ENCODE measurements at regions not wholly inside any gene's neighbourhood (a gene's known extent, or its start where the extent isn't known, plus 50 kb on each side); places are given as distances from the start of the nearest gene placed in this dataset.
"Not testable (repeated sequence)": the region's sequence is repeated elsewhere in the genome, so short reads cannot be mapped to it uniquely, and the experiment has no call there.

DNA sequence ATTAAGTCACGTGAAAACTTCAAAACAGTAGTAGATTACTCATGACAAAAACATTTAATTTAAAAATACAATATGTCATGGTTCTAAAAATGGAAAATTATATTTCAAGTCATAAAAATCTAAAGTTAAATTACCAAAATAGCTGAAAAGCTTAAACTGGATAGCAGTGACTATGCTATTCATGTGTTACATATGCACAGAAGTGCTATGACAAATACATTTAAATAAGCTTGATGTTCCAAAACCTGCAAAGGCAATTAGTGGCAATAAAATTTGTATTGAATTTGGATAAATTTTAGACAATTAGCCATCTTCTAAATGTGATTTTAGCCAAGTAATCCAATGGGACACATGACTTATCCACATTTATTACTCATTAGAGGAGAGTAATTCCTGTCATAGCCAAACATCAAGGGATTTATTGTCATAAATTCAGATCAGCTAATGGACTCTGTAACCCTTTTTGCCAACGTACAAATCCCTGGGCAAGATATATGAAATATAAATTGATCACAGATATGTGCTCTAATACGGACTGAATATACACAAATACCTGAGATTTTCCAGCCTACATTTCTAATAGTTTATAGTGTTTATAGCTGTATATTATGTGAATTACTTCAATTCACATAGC, 419.4 kb downstream of the ISL1 start:
- FAIRE-seq (no peak), DNase-seq (ENCODE audit: insufficient read length, low spot score) (no peak)
- no peak for TF ChIP-seq POLR2A (IDR thresholded peaks at IDR 0.05; ENCODE audit: low read depth, low read length)
- TF ChIP-seq TAF1 (IDR thresholded peaks at IDR 0.05; ENCODE audit: low read depth, low read length) = no peak
- no peak for TF ChIP-seq PAX5 (IDR thresholded peaks at IDR 0.05; ENCODE audit: insufficient read depth, low read length, severe bottlenecking)
- no peak for TF ChIP-seq POU2F2 (IDR thresholded peaks at IDR 0.05; ENCODE audit: low read depth, low read length)
- no peak for TF ChIP-seq POLR2AphosphoS5 (IDR thresholded peaks at IDR 0.05; ENCODE audit: low read depth, low read length)
- no peak for TF ChIP-seq SPI1 (IDR thresholded peaks at IDR 0.05; ENCODE audit: low read depth, low read length)

GRCh38 chr5:51806677-51807076, 423.4 kb downstream of the ISL1 start:
- no peak for FAIRE-seq

GRCh38 chr5:51810592-51810991, 427.3 kb downstream of the ISL1 start:
- TF ChIP-seq POLR2A (IDR thresholded peaks at IDR 0.05; ENCODE audit: low read depth, low read length) = no peak
- TF ChIP-seq POLR2AphosphoS5 (IDR thresholded peaks at IDR 0.05; ENCODE audit: low read depth, low read length) = no peak
- no peak for TF ChIP-seq TAF1 (IDR thresholded peaks at IDR 0.05; ENCODE audit: low read depth, low read length)
- no peak for TF ChIP-seq POU2F2 (IDR thresholded peaks at IDR 0.05; ENCODE audit: low read depth, low read length)
- no peak for TF ChIP-seq SPI1 (IDR thresholded peaks at IDR 0.05; ENCODE audit: low read depth, low read length)
- no peak for TF ChIP-seq PAX5 (IDR thresholded peaks at IDR 0.05; ENCODE audit: insufficient read depth, low read length, severe bottlenecking)
- no peak for FAIRE-seq

More at GRCh38 chr5:51806677-51807076, 423.4 kb downstream of the ISL1 start:
- TF ChIP-seq POU2F2 (IDR thresholded peaks at IDR 0.05; ENCODE audit: low read depth, low read length) (no peak), POLR2AphosphoS5 (IDR thresholded peaks at IDR 0.05; ENCODE audit: low read depth, low read length) (no peak), POLR2A (IDR thresholded peaks at IDR 0.05; ENCODE audit: low read depth, low read length) (no peak), PAX5 (IDR thresholded peaks at IDR 0.05; ENCODE audit: insufficient read depth, low read length, severe bottlenecking) (no peak), SPI1 (IDR thresholded peaks at IDR 0.05; ENCODE audit: low read depth, low read length) (no peak), TAF1 (IDR thresholded peaks at IDR 0.05; ENCODE audit: low read depth, low read length) (no peak)
- DNase-seq (ENCODE audit: insufficient read length, low spot score) = no peak

GRCh38 chr5:51811883-51812471, 428.7 kb downstream of the ISL1 start:
- DNase-seq (ENCODE audit: insufficient read length, low spot score) (no peak), FAIRE-seq (no peak)
- TF ChIP-seq SPI1 (IDR thresholded peaks at IDR 0.05; ENCODE audit: low read depth, low read length) (no peak), PAX5 (IDR thresholded peaks at IDR 0.05; ENCODE audit: insufficient read depth, low read length, severe bottlenecking) (no peak), POLR2A (IDR thresholded peaks at IDR 0.05; ENCODE audit: low read depth, low read length) (no peak), TAF1 (IDR thresholded peaks at IDR 0.05; ENCODE audit: low read depth, low read length) (no peak), POLR2AphosphoS5 (IDR thresholded peaks at IDR 0.05; ENCODE audit: low read depth, low read length) (no peak), POU2F2 (IDR thresholded peaks at IDR 0.05; ENCODE audit: low read depth, low read length) (no peak)

More at GRCh38 chr5:51810592-51810991, 427.3 kb downstream of the ISL1 start:
- no peak for DNase-seq (ENCODE audit: insufficient read length, low spot score)

DNA sequence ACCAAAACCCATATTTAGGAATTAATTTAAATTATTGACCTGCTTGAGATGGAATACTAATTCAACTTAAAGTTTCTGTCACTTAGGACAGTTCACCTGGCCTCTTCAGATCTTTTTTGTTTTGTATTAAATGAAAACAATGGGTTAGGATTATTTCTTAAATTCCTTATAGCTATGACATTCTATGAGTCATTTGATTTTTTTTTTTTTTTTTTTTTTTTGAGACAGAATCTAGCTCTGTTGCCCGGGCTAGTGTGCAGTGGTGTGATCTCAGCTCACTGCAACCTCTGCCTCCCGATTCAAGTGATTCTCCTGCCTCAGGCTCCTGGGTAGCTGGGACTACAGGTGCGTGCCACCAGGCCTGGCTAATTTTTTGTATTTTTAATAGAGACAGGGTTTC, 431.6 kb downstream of the ISL1 start:
- FAIRE-seq; DNase-seq (ENCODE audit: insufficient read length, low spot score): not testable (repeated sequence)

- FAIRE-seq (no peak), DNase-seq (ENCODE audit: insufficient read length, low spot score) (no peak)
- TF ChIP-seq TAF1 (IDR thresholded peaks at IDR 0.05; ENCODE audit: low read depth, low read length) (no peak), POU2F2 (IDR thresholded peaks at IDR 0.05; ENCODE audit: low read depth, low read length) (no peak), POLR2AphosphoS5 (IDR thresholded peaks at IDR 0.05; ENCODE audit: low read depth, low read length) (no peak), PAX5 (IDR thresholded peaks at IDR 0.05; ENCODE audit: insufficient read depth, low read length, severe bottlenecking) (no peak), POLR2A (IDR thresholded peaks at IDR 0.05; ENCODE audit: low read depth, low read length) (no peak), SPI1 (IDR thresholded peaks at IDR 0.05; ENCODE audit: low read depth, low read length) (no peak)
These were observed 433.2 kb downstream of the ISL1 start for GRCh38 chr5:51816427-51816826.

- FAIRE-seq = no peak
- no peak for TF ChIP-seq TAF1 (IDR thresholded peaks at IDR 0.05; ENCODE audit: low read depth, low read length)
- TF ChIP-seq PAX5 (IDR thresholded peaks at IDR 0.05; ENCODE audit: insufficient read depth, low read length, severe bottlenecking) = no peak
- no peak for TF ChIP-seq POU2F2 (IDR thresholded peaks at IDR 0.05; ENCODE audit: low read depth, low read length)
- TF ChIP-seq SPI1 (IDR thresholded peaks at IDR 0.05; ENCODE audit: low read depth, low read length) = no peak
- no peak for TF ChIP-seq POLR2A (IDR thresholded peaks at IDR 0.05; ENCODE audit: low read depth, low read length)
These were observed 438.4 kb downstream of the ISL1 start for GRCh38 chr5:51821697-51822096.

DNA sequence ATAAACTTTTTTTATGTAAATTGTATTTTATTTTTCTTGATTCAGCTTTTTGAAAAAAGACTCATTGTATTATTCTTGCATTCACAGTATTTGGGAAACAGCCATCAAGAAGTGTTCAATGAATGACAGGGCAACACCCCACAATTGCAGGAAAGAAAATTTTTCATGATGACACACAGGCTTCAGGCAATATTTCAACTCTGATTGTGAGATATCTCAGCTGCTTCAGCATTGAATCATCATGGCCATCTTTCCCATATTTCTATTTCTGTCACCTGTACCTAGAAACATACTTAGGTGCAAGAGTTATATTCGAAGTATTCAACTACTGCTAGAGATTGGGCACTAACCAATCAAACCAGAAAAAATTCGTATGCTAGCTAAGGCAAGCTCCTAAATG, 446.0 kb downstream of the ISL1 start:
- FAIRE-seq = no peak
- TF ChIP-seq PAX5 (IDR thresholded peaks at IDR 0.05; ENCODE audit: insufficient read depth, low read length, severe bottlenecking) (no peak), POU2F2 (IDR thresholded peaks at IDR 0.05; ENCODE audit: low read depth, low read length) (no peak), SPI1 (IDR thresholded peaks at IDR 0.05; ENCODE audit: low read depth, low read length) (no peak), POLR2AphosphoS5 (IDR thresholded peaks at IDR 0.05; ENCODE audit: low read depth, low read length) (no peak), TAF1 (IDR thresholded peaks at IDR 0.05; ENCODE audit: low read depth, low read length) (no peak), POLR2A (IDR thresholded peaks at IDR 0.05; ENCODE audit: low read depth, low read length) (no peak)
- no peak for DNase-seq (ENCODE audit: insufficient read length, low spot score)

More at GRCh38 chr5:51821697-51822096, 438.4 kb downstream of the ISL1 start:
- DNase-seq (ENCODE audit: insufficient read length, low spot score) = no peak

- DNase-seq (ENCODE audit: insufficient read length, low spot score) = no peak
- FAIRE-seq = no peak
- TF ChIP-seq PAX5 (IDR thresholded peaks at IDR 0.05; ENCODE audit: insufficient read depth, low read length, severe bottlenecking) (no peak), TAF1 (IDR thresholded peaks at IDR 0.05; ENCODE audit: low read depth, low read length) (no peak), POU2F2 (IDR thresholded peaks at IDR 0.05; ENCODE audit: low read depth, low read length) (no peak), POLR2AphosphoS5 (IDR thresholded peaks at IDR 0.05; ENCODE audit: low read depth, low read length) (no peak), SPI1 (IDR thresholded peaks at IDR 0.05; ENCODE audit: low read depth, low read length) (no peak), POLR2A (IDR thresholded peaks at IDR 0.05; ENCODE audit: low read depth, low read length) (no peak)
These were observed 446.4 kb downstream of the ISL1 start for GRCh38 chr5:51829691-51830090.
